Large intestine (tissue), 3 donors: ENCODE measurements at regions not wholly inside any gene's neighbourhood (a gene's known extent, or its start where the extent isn't known, plus 50 kb on each side); places are given as distances from the start of the nearest gene placed in this dataset.
"Not testable (repeated sequence)": the region's sequence is repeated elsewhere in the genome, so short reads cannot be mapped to it uniquely, and the experiment has no call there.

Source experiments
- DNase-seq, 2 donors: peaks; one replicate each; pipeline versions ENCODE4 v3.0.0 to v3.0.0-alpha.2; 2013
- H3K27ac ChIP-seq: one replicate; pipeline ENCODE4 v1.5.1; 2013; ENCODE audit warnings: low read length
- H3K27me3 ChIP-seq: 2 replicates; pipeline ENCODE4 v1.6.1; 2013; ENCODE audit warnings: low read length; ENCODE audit not compliant: control insufficient read depth, insufficient read depth
- H3K36me3 ChIP-seq: 2 replicates; pipeline ENCODE4 v1.6.1; 2013; ENCODE audit warnings: low read length; ENCODE audit not compliant: control insufficient read depth, insufficient read depth
- H3K4me1 ChIP-seq: one replicate; pipeline ENCODE4 v1.6.1; 2013; ENCODE audit warnings: low read length; ENCODE audit not compliant: control insufficient read depth, insufficient read depth
- H3K4me3 ChIP-seq: one replicate; pipeline ENCODE4 v1.5.1; 2013; ENCODE audit warnings: low read length
- H3K9me3 ChIP-seq: one replicate; pipeline ENCODE4 v1.6.1; 2013; ENCODE audit warnings: mild to moderate bottlenecking, low read depth, low read length, moderate library complexity; ENCODE audit not compliant: control insufficient read depth
- WGBS: methylation state at CpG from one replicate; pipeline ENCODE4 v1.1.5; 2013; ENCODE audit warnings: low lambda C conversion rate; ENCODE audit not compliant: insufficient coverage; 5-methylcytosine and 5-hydroxymethylcytosine counted together

DNA sequence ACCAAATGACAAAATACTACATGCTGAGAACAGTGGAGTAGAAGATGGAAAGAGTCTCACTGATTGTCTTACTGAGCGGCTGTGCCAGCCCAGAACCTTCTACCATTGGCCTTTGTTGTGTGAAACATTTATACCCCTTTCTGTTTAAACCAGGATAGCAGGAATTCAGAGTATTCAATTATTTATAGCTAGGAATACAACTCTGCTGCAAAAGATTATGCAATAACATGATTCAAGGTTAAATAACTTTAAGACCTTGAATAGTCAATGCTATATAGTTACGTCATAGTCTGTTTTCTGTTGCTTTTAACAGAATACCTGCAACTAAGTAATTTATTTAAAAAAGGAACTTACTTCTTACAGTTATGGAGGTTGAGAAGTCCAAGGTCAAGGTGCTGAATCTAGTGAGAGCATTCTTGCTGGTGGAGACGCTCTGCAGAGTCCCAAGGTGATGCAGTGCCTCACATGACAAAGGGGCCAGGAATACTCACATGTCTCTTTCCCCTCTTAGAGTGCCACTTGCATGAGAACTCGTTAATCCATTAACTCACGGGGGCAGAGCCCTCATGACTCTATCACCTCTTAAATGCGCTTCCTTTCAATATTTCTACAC lies 371.8 kb downstream of the MDFIC start:
- H3K9me3 ChIP-seq: no peaks in the 10 kb centered on the region
- H3K4me3 ChIP-seq: no peak overlapping the region
- peak; percentile 48 to 67 for DNase-seq
- 64% methylated on average over 2 of the region's 6 CpGs for whole genome bisulfite sequencing
- H3K27me3 ChIP-seq: no peaks in the 10 kb centered on the region
- peak overlapping the region; percentile 5 for H3K27ac ChIP-seq
- H3K36me3 ChIP-seq: no peaks in the 10 kb centered on the region
- H3K4me1 ChIP-seq: peaks cover 7% of the 10 kb centered on the region

DNA sequence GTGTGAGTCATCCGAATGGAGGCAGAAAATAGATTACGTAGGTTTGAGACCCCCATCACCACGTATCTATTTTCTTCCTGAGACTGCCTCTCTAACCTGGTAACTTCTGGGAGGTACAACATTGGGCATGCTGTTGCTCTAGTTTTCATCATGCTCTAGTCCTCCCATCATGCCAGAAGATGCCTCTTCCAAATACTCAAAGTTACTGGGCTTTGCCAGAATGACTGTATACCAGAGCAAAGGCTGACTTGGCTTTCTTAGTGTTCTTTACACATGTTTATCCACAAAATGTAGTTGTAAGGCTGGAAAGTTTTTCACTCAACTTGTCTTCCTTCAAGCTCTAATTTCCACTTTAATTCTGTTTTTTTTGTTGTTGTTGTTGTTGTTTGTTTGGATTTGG lies 370.5 kb downstream of the MDFIC start:
- H3K4me3 ChIP-seq: no peak overlapping the region
- H3K27ac ChIP-seq: no peak overlapping the region

DNA sequence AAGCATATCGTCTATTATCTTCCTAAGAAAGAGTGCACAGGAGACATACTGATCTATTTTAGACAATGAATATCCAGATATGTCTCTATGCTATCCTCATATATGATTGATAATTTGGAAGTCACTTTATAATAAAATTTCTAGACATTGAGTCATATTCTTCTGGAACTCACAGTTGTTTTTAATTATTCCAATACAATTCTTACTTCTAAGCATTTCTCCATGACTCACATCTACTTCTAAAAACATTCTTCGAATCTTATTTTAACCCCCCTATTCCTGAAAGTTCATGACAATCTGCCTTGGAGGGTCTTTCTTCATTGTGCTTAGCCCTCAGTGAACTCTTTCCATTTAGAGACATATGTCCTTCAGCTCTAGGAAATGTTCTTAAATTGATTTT lies 368.1 kb downstream of the MDFIC start:
- Histone ChIP-seq H3K27ac (no peak overlapping the region), H3K4me1 (peaks cover 7% of the 10 kb centered on the region), H3K9me3 (no peaks in the 10 kb centered on the region), H3K27me3 (no peaks in the 10 kb centered on the region), H3K4me3 (no peak overlapping the region), H3K36me3 (no peaks in the 10 kb centered on the region)
- no peak for DNase-seq
- WGBS: 100% methylated on average over 1 of the region's 2 CpGs

More for the DNA sequence above, 370.5 kb downstream of the MDFIC start:
- DNase-seq: no peak
- peaks cover 7% of the 10 kb centered on the region for H3K4me1 ChIP-seq
- no CpG with 5 or more reads among the region's 3 CpGs for WGBS
- H3K9me3 ChIP-seq: no peaks in the 10 kb centered on the region
- no peaks in the 10 kb centered on the region for H3K36me3 ChIP-seq
- no peaks in the 10 kb centered on the region for H3K27me3 ChIP-seq

DNA sequence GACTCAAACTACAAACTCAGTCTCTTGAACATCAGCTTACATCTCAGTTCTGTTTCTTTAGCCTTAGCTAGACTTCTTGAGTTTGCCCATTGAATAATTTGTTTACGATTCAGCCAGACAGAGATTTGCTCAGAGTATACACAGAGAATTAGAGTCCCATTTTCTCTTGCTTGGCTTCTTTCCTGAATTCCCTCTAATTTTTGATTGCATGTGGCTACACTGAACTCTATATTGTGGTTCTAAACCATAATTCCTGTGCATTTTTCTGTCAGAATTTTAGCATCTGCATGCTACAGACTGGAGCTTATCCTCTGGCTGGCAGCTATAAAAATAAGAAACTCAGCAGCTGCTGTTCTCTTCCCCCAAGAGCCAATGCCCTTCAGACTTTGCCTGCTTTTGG lies 354.9 kb downstream of the MDFIC start:
- peaks cover 4% of the 10 kb centered on the region for H3K9me3 ChIP-seq
- WGBS: 100% methylated on average over 1 of the region's 1 CpG
- H3K27me3 ChIP-seq: no peaks in the 10 kb centered on the region
- DNase-seq: no peak
- no peak overlapping the region for H3K4me3 ChIP-seq
- H3K27ac ChIP-seq: no peak overlapping the region
- no peaks in the 10 kb centered on the region for H3K36me3 ChIP-seq
- H3K4me1 ChIP-seq: no peaks in the 10 kb centered on the region

DNA sequence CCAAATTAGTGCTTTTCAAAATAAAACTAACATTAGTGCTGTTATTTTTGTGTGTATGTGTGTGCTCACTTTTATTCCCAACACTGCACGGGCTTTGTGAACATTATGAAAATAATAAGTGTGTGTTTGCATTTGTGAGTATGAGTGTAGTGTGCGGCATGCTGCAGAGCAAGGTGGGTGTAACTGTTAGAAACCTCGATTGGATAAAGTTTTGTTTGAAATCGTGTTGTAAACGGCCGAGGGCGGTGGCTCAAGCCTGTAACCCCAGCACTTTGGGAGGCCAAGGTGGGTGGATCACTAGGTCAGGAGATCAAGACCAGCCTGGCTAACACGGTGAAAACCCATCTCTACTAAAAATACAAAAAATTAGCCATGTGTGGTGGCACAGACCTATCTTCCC lies 352.0 kb downstream of the MDFIC start:
- H3K4me3 ChIP-seq, H3K27ac ChIP-seq, H3K9me3 ChIP-seq, H3K36me3 ChIP-seq, H3K27me3 ChIP-seq, DNase-seq, H3K4me1 ChIP-seq: not testable (repeated sequence)
- WGBS: 100% methylated on average over 1 of the region's 8 CpGs

DNA sequence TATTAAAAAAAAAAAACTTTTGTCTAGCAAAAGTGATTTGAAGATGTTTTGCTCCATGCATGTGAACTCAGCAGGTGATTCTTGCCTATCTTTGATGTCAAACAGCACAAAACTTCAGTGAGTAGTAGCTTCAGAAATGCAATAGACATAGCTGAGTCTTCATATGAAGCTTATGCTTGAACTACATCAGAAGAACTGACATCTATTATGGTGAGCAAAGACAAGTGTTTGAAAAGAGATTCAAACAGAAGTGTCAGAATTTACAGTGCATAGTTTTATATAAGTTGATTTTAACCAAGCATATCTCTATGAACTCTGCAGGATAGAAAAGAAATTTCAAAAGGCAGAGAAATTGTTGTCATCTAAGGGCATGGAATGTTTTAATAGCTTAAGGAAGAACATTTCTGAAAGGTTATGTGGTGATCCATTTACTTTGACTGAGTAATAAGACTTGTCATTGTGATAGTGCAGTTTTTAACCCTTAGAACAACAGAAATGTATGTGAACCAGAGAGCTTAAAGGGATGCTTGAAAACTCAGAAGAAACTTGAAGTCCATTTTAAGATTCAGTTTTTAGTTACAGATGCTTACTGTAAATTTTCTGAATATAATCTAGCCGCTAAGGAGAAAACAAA lies 351.4 kb downstream of the MDFIC start:
- peaks cover 4% of the 10 kb centered on the region for H3K9me3 ChIP-seq
- H3K27me3 ChIP-seq: no peaks in the 10 kb centered on the region
- H3K27ac ChIP-seq: no peak overlapping the region
- no peaks in the 10 kb centered on the region for H3K36me3 ChIP-seq
- WGBS: 60% methylated on average over 1 of the region's 1 CpG
- H3K4me1 ChIP-seq: no peaks in the 10 kb centered on the region
- H3K4me3 ChIP-seq: no peak overlapping the region
- no peak for DNase-seq

DNA sequence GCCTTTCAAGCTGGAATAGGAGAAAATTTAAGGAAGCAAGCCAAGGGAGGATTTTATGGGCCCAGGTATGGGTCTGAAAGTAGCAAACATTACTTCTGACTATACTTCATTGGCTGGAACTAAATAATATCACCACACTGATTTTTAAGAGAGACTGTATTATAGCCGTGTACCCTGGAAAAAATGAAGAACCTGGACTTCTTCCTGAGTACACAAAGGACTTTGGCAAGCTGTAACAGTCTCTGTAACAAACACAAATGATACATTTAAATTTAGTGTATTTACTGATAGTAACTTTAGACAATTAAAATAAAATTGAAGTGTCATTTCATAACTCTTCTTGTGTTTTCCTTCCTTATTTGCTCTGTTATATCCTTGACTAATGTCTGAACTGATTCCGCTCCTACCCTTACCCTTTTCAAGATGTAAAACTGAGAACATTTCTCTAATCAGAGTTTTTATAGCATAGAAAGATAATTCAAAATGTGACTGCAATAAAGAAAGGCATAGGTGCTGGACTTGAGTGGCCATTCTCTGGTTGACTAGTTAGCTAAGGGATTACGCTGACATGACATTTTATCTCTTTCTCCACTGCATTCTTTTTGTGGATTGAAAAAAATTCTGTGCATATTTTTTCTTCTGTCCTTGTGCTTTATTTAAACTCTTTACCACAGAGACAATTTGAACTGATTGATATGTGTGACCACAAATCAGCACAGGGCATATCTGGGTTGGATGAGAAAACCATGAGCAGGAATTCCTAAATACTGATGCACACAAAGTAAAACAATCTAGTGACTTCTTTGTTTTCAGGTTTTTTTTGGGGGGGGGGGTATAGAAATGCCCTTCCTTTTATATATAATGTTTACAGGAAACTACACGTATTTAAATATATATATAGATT lies 349.7 kb downstream of the MDFIC start:
- no peaks in the 10 kb centered on the region for H3K27me3 ChIP-seq
- no peak for DNase-seq
- H3K4me3 ChIP-seq: no peak overlapping the region
- no peaks in the 10 kb centered on the region for H3K36me3 ChIP-seq
- peaks cover 2% of the 10 kb centered on the region for H3K9me3 ChIP-seq
- no peaks in the 10 kb centered on the region for H3K4me1 ChIP-seq
- H3K27ac ChIP-seq: no peak overlapping the region
- 80% methylated on average over 3 of the region's 4 CpGs for WGBS

DNA sequence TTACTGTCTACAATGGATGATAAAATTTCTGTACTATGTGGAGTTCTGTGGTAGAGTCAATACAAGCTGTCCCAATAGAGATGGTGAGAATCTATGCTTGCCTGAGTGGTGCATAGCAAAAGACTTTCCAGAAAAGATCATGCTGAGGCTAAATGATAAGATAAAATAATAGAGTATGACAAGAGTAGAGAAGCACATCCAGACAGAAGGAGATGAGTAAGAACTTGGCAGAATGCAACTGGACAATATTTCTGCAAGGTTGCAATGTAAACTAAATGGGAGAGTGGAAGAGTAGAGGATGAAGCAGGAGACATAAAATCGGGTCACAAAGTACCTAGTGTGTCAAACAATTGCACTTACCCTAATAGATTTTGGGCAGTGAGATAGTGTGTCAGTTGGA lies 347.6 kb downstream of the MDFIC start:
- Histone ChIP-seq H3K27me3 (no peaks in the 10 kb centered on the region), H3K9me3 (no peaks in the 10 kb centered on the region), H3K4me3 (no peak overlapping the region), H3K36me3 (no peaks in the 10 kb centered on the region), H3K4me1 (no peaks in the 10 kb centered on the region), H3K27ac (no peak overlapping the region)
- no peak for DNase-seq
- 100% methylated on average over 1 of the region's 1 CpG for WGBS

DNA sequence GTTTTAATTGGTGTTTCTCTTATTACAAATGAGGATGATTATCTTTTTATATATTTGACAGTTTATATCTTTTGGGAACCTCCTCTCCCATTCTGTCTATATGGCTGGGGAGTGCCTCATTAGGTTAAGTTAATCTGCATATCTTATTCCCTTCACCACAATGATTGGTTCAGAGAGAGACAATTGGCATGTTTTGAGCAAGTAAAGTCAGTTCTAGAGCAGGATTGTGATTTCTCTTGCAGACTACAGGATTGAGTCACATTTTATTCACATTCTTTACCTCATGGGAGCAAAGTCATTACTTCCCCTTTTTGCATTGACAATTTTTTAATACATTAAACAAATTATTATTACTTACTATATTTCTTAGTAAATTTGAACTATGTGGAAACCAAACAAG lies 345.6 kb downstream of the MDFIC start:
- no peaks in the 10 kb centered on the region for H3K4me1 ChIP-seq
- no peak overlapping the region for H3K27ac ChIP-seq
- no peak overlapping the region for H3K4me3 ChIP-seq
- H3K36me3 ChIP-seq: no peaks in the 10 kb centered on the region
- no peak for DNase-seq
- no peaks in the 10 kb centered on the region for H3K9me3 ChIP-seq
- no peaks in the 10 kb centered on the region for H3K27me3 ChIP-seq

DNA sequence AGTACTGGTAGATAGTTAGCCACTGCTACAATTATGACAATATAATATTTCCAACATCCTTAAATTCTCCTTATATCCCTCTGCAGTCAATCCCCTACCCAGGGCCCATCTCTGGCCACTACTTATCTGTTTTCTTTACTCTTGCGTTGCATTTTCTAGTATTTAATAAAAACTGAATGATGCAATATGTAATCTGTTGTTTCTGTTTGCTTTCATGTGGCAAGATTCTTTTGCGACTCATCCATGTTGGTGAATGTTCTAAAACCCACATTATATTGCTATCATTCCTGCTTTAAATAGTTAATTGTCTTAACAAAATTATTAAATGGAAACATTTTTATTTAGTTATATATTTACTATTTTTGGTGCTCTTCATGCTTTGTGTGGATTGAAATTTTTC lies 338.5 kb downstream of the MDFIC start:
- H3K27ac ChIP-seq: no peak overlapping the region
- WGBS: 94% methylated on average over 2 of the region's 2 CpGs
- H3K27me3 ChIP-seq: no peaks in the 10 kb centered on the region
- H3K4me3 ChIP-seq: no peak overlapping the region
- no peaks in the 10 kb centered on the region for H3K4me1 ChIP-seq
- no peak for DNase-seq
- no peaks in the 10 kb centered on the region for H3K9me3 ChIP-seq
- H3K36me3 ChIP-seq: no peaks in the 10 kb centered on the region
